ENCODE measurements at regions not wholly inside any gene's neighbourhood (a gene's known extent, or its start where the extent isn't known, plus 50 kb on each side); places are given as distances from the start of the nearest gene placed in this dataset.

DNA sequence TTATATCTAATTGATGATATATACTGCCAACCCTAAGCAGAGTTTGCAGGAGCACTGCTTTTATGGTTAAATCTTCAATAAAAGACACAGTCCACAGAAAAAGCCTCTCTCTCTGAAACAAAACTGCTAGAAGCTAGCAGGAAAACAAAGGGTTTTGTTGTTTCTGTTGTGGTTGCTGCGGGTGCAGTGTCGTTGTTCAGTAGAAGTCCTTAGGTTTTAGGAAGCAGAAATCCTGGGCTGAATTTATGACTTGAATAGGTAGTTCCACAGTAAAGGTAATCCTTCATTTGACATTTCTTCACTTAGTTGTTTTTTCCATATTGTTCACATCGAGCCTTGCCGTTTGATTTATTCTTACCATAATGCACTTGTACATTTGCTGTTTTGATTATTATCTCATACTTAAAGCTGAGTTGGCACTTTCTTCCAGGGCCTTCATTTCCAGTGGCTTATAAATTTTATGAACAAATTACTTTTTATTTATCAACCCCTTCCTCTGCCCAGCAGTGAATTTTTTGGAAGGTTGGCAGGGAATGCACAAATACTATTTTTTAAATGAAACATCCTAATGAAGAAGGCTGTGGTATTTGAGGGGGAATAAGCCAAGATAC is 209.6 kb upstream of the SLC30A5 start:
- TF ChIP-seq, protein P1, sequence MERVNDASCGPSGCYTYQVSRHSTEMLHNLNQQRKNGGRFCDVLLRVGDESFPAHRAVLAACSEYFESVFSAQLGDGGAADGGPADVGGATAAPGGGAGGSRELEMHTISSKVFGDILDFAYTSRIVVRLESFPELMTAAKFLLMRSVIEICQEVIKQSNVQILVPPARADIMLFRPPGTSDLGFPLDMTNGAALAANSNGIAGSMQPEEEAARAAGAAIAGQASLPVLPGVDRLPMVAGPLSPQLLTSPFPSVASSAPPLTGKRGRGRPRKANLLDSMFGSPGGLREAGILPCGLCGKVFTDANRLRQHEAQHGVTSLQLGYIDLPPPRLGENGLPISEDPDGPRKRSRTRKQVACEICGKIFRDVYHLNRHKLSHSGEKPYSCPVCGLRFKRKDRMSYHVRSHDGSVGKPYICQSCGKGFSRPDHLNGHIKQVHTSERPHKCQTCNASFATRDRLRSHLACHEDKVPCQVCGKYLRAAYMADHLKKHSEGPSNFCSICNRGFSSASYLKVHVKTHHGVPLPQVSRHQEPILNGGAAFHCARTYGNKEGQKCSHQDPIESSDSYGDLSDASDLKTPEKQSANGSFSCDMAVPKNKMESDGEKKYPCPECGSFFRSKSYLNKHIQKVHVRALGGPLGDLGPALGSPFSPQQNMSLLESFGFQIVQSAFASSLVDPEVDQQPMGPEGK (CRISPR knock-in tag; IDR thresholded peaks at IDR 0.05; ENCODE audit: borderline replicate concordance), result no peak
- no peak for TF ChIP-seq ZNF565 (CRISPR knock-in tag; conservative IDR thresholded peaks at IDR 0.05; ENCODE audit: low read depth)
- no peak for TF ChIP-seq ESRRG (CRISPR knock-in tag; IDR thresholded peaks at IDR 0.05)
- no peak for TF ChIP-seq TCF4 (CRISPR knock-in tag; IDR thresholded peaks at IDR 0.05; ENCODE audit: borderline replicate concordance)

Measured in SK-N-SH treated with all-trans-retinoic acid at 6 μM for 48 hours (cell line).